ENCODE measurements at regions not wholly inside any gene's neighbourhood (a gene's known extent, or its start where the extent isn't known, plus 50 kb on each side); places are given as distances from the start of the nearest gene placed in this dataset.

GRCh38 chr6:159446340-159446739, 246.7 kb downstream of the SOD2 start:
- TF ChIP-seq EZH2 (IDR thresholded peaks at IDR 0.05; ENCODE audit: borderline replicate concordance, low read depth, low read length) (no peak), GABPB1 (CRISPR knock-in tag; IDR thresholded peaks at IDR 0.05) (no peak), KDM4B (IDR thresholded peaks at IDR 0.05; ENCODE audit: borderline replicate concordance in 2 of 2, low read depth in 1 of 2) (no peak), HDAC2 (IDR thresholded peaks at IDR 0.05) (no peak), ZFX (CRISPR knock-in tag; IDR thresholded peaks at IDR 0.05) (no peak)
- TF ChIP-seq, protein P1, sequence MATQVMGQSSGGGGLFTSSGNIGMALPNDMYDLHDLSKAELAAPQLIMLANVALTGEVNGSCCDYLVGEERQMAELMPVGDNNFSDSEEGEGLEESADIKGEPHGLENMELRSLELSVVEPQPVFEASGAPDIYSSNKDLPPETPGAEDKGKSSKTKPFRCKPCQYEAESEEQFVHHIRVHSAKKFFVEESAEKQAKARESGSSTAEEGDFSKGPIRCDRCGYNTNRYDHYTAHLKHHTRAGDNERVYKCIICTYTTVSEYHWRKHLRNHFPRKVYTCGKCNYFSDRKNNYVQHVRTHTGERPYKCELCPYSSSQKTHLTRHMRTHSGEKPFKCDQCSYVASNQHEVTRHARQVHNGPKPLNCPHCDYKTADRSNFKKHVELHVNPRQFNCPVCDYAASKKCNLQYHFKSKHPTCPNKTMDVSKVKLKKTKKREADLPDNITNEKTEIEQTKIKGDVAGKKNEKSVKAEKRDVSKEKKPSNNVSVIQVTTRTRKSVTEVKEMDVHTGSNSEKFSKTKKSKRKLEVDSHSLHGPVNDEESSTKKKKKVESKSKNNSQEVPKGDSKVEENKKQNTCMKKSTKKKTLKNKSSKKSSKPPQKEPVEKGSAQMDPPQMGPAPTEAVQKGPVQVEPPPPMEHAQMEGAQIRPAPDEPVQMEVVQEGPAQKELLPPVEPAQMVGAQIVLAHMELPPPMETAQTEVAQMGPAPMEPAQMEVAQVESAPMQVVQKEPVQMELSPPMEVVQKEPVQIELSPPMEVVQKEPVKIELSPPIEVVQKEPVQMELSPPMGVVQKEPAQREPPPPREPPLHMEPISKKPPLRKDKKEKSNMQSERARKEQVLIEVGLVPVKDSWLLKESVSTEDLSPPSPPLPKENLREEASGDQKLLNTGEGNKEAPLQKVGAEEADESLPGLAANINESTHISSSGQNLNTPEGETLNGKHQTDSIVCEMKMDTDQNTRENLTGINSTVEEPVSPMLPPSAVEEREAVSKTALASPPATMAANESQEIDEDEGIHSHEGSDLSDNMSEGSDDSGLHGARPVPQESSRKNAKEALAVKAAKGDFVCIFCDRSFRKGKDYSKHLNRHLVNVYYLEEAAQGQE (IDR thresholded peaks at IDR 0.05; ENCODE audit: borderline replicate concordance): no peak
- TF ChIP-seq, protein P1 (CRISPR knock-in tag; IDR thresholded peaks at IDR 0.05; ENCODE audit: low read depth): no peak

All from K562 (cell line).